ENCODE measurements at regions not wholly inside any gene's neighbourhood (a gene's known extent, or its start where the extent isn't known, plus 50 kb on each side); places are given as distances from the start of the nearest gene placed in this dataset.
"Not testable (repeated sequence)": the region's sequence is repeated elsewhere in the genome, so short reads cannot be mapped to it uniquely, and the experiment has no call there.

GRCh38 chr16:63769211-63769610, 1352.7 kb downstream of the CDH11 start:
- Histone ChIP-seq H3K27me3 (no peaks in the 10 kb centered on the region), H3K27ac (no peak overlapping the region), H3K4me3 (no peak overlapping the region), H3K4me1 (no peaks in the 10 kb centered on the region), H3K9me3 (no peaks in the 10 kb centered on the region), H3K36me3 (no peaks in the 10 kb centered on the region)
- TF ChIP-seq POLR2AphosphoS5 (IDR thresholded peaks at IDR 0.05; ENCODE audit: insufficient read depth in 1 of 2, low read depth in 1 of 2) (no peak), CTCF (IDR thresholded peaks at IDR 0.05) (no peak)
- DNase-seq (ENCODE audit: extremely low spot score in 2 of 2): no peak
- intact Hi-C loops (cut with DNase I): no loop called here

- H3K9me3 ChIP-seq; H3K27me3 ChIP-seq; H3K4me3 ChIP-seq; H3K36me3 ChIP-seq; DNase-seq (ENCODE audit: extremely low spot score in 2 of 2); H3K27ac ChIP-seq; intact Hi-C loops (cut with DNase I); H3K4me1 ChIP-seq: not testable (repeated sequence)
These were observed 1361.6 kb downstream of the CDH11 start for GRCh38 chr16:63760246-63760645.

GRCh38 chr16:63752347-63752746, 1369.5 kb downstream of the CDH11 start:
- Histone ChIP-seq H3K9me3 (no peaks in the 10 kb centered on the region), H3K27ac (no peak overlapping the region), H3K27me3 (no peaks in the 10 kb centered on the region), H3K4me1 (no peaks in the 10 kb centered on the region), H3K36me3 (no peaks in the 10 kb centered on the region), H3K4me3 (no peak overlapping the region)
- DNase-seq (ENCODE audit: extremely low spot score in 2 of 2): no peak
- TF ChIP-seq CTCF (IDR thresholded peaks at IDR 0.05): no peak
- no peak for TF ChIP-seq POLR2A (IDR thresholded peaks at IDR 0.05)
- TF ChIP-seq POLR2AphosphoS5 (IDR thresholded peaks at IDR 0.05; ENCODE audit: insufficient read depth in 1 of 2, low read depth in 1 of 2): no peak
- intact Hi-C loops (cut with DNase I): no loop called here

GRCh38 chr16:63749276-63749675, 1372.6 kb downstream of the CDH11 start:
- no peak overlapping the region for H3K27ac ChIP-seq
- no peaks in the 10 kb centered on the region for H3K4me1 ChIP-seq
- H3K27me3 ChIP-seq: no peaks in the 10 kb centered on the region
- intact Hi-C loops (cut with DNase I): no loop called here
- H3K36me3 ChIP-seq: no peaks in the 10 kb centered on the region
- no peak overlapping the region for H3K4me3 ChIP-seq
- no peak for DNase-seq (ENCODE audit: extremely low spot score in 2 of 2)
- H3K9me3 ChIP-seq: no peaks in the 10 kb centered on the region
- TF ChIP-seq CTCF (IDR thresholded peaks at IDR 0.05): no peak
- no peak for TF ChIP-seq POLR2AphosphoS5 (IDR thresholded peaks at IDR 0.05; ENCODE audit: insufficient read depth in 1 of 2, low read depth in 1 of 2)
- TF ChIP-seq POLR2A (IDR thresholded peaks at IDR 0.05): no peak

GRCh38 chr16:63745456-63745855, 1376.4 kb downstream of the CDH11 start:
- Histone ChIP-seq H3K27me3 (no peaks in the 10 kb centered on the region), H3K4me3 (no peak overlapping the region), H3K9me3 (no peaks in the 10 kb centered on the region), H3K4me1 (no peaks in the 10 kb centered on the region), H3K27ac (no peak overlapping the region), H3K36me3 (no peaks in the 10 kb centered on the region)
- intact Hi-C loops (cut with DNase I): no loop called here
- TF ChIP-seq CTCF (IDR thresholded peaks at IDR 0.05): no peak
- TF ChIP-seq POLR2AphosphoS5 (IDR thresholded peaks at IDR 0.05; ENCODE audit: insufficient read depth in 1 of 2, low read depth in 1 of 2): no peak
- TF ChIP-seq POLR2A (IDR thresholded peaks at IDR 0.05): no peak
- no peak for DNase-seq (ENCODE audit: extremely low spot score in 2 of 2)

All from vagina (tissue), 2 donors.